ENCODE measurements at regions not wholly inside any gene's neighbourhood (a gene's known extent, or its start where the extent isn't known, plus 50 kb on each side); places are given as distances from the start of the nearest gene placed in this dataset.

- TF ChIP-seq CTCF (optimal IDR thresholded peaks at IDR 0.05 in 1 of 3, IDR thresholded peaks at IDR 0.05 in 1 of 3, conservative IDR thresholded peaks at IDR 0.05 in 1 of 3; ENCODE audit: extremely low read depth in 1 of 3, insufficient read depth in 2 of 3, low read length in 3 of 3) (no peak), EZH2 (IDR thresholded peaks at IDR 0.05; ENCODE audit: low read length) (no peak)
Observed at GRCh38 chr4:43932448-43932847, 516.2 kb downstream of the KCTD8 start.

All from keratinocyte (primary cell).